Thyroid gland (tissue), 4 donors: ENCODE measurements at regions not wholly inside any gene's neighbourhood (a gene's known extent, or its start where the extent isn't known, plus 50 kb on each side); places are given as distances from the start of the nearest gene placed in this dataset.
"Not testable (repeated sequence)": the region's sequence is repeated elsewhere in the genome, so short reads cannot be mapped to it uniquely, and the experiment has no call there.

Source experiments
- DNase-seq, 2 donors: peaks; one replicate each; pipeline ENCODE4 v3.0.0-alpha.2; 2019
- H3K27ac ChIP-seq, 3 donors: fragments of 200-600 bp; sonication (generic); 1 replicate in 2 of 3; 2 replicates in 1 of 3; pipeline ENCODE4 v1.5.1; 2016 to 2019; ENCODE audit warnings: mild to moderate bottlenecking in 1 of 3, moderate library complexity in 1 of 3
- H3K27me3 ChIP-seq: fragments of 200-600 bp; sonication (generic); one replicate; pipeline ENCODE4 v1.5.1; 2019
- H3K36me3 ChIP-seq, 2 donors: fragments of 200-600 bp; sonication (generic); one replicate each; pipeline ENCODE4 v1.5.1; 2016 to 2019
- H3K4me1 ChIP-seq, 2 donors: fragments of 200-600 bp; sonication (generic); one replicate each; pipeline ENCODE4 v1.5.1; 2017 to 2019
- H3K4me3 ChIP-seq, 3 donors: fragments of 200-600 bp; sonication (generic); replicated peaks in 1 of 3; 1 replicate in 2 of 3; 2 replicates in 1 of 3; pipeline ENCODE4 v1.5.1; 2016; ENCODE audit warnings: mild to moderate bottlenecking in 1 of 3
- H3K9me3 ChIP-seq: fragments of 200-600 bp; sonication (generic); one replicate; pipeline ENCODE4 v1.5.1; 2017
- CTCF ChIP-seq, 6 experiments: fragments of 200-600 bp in 3 of 6; fragments of 450-650 bp in 3 of 6; sonication (generic) in 3 of 6; IDR thresholded peaks; one replicate each; pipeline ENCODE4 v1.5.1; 2016 to 2019; ENCODE audit warnings: antibody characterized with exemption in 6 of 6, mild to moderate bottlenecking in 2 of 6, inconsistent platforms in 1 of 6, moderate library complexity in 1 of 6
- POLR2A ChIP-seq, 2 donors: fragments of 450-650 bp; IDR thresholded peaks; one replicate each; pipeline ENCODE4 v1.6.1; 2017; ENCODE audit warnings: antibody characterized with exemption in 2 of 2, mild to moderate bottlenecking in 2 of 2, moderate library complexity in 1 of 2
- WGBS, 2 donors: methylation state at CpG; one replicate each; pipeline ENCODE4 v1.1.5; 2017; 5-methylcytosine and 5-hydroxymethylcytosine counted together
- intact Hi-C: fragments of 100-400 bp; cut with DNase I; formaldehyde crosslinking; loops from one replicate; pipeline ENCODE4 v1.15.1; 2023

- Histone ChIP-seq H3K4me1 (no peaks in the 10 kb centered on the region), H3K9me3 (no peaks in the 10 kb centered on the region), H3K4me3 (no peak overlapping the region), H3K27me3 (no peaks in the 10 kb centered on the region), H3K27ac (no peak overlapping the region), H3K36me3 (no peaks in the 10 kb centered on the region)
- no peak for TF ChIP-seq POLR2A (IDR thresholded peaks at IDR 0.05)
- 77 to 82% methylated on average over 5 of the region's 5 CpGs for WGBS, 2 donors
- intact Hi-C loops, result no loop called here
- DNase-seq, result no peak
These were observed 285.1 kb upstream of the TMEM132C start for GRCh38 chr12:127981875-127982274.

GRCh38 chr12:127983213-127983791 is 283.7 kb upstream of the TMEM132C start:
- H3K4me1 ChIP-seq, H3K36me3 ChIP-seq, DNase-seq, H3K4me3 ChIP-seq, H3K27me3 ChIP-seq, intact Hi-C loops, H3K27ac ChIP-seq, H3K9me3 ChIP-seq: not testable (repeated sequence)
- WGBS, 2 donors, result 89% methylated on average over 12 to 28 of the region's 50 CpGs

- Histone ChIP-seq H3K27ac (no peak overlapping the region), H3K4me3 (no peak overlapping the region), H3K27me3 (no peaks in the 10 kb centered on the region), H3K36me3 (no peaks in the 10 kb centered on the region), H3K9me3 (no peaks in the 10 kb centered on the region), H3K4me1 (no peaks in the 10 kb centered on the region)
- intact Hi-C loops, result no loop called here
- no peak for DNase-seq
- TF ChIP-seq CTCF (IDR thresholded peaks at IDR 0.05) (no peak), POLR2A (IDR thresholded peaks at IDR 0.05) (no peak)
- 85 to 91% methylated on average over 10 of the region's 10 CpGs for WGBS, 2 donors
These were observed 282.4 kb upstream of the TMEM132C start for GRCh38 chr12:127984386-127985055.

GRCh38 chr12:127987199-127987901 is 279.6 kb upstream of the TMEM132C start:
- intact Hi-C loops, result no loop called here
- Histone ChIP-seq H3K27me3 (no peaks in the 10 kb centered on the region), H3K27ac (no peak overlapping the region), H3K9me3 (no peaks in the 10 kb centered on the region), H3K4me3 (no peak overlapping the region), H3K36me3 (no peaks in the 10 kb centered on the region), H3K4me1 (no peaks in the 10 kb centered on the region)
- WGBS, 2 donors, result 76 to 81% methylated on average over 14 of the region's 14 CpGs
- DNase-seq, result no peak
- TF ChIP-seq POLR2A (IDR thresholded peaks at IDR 0.05), result no peak
- TF ChIP-seq CTCF (IDR thresholded peaks at IDR 0.05), result no peak

GRCh38 chr12:127991485-127991884 is 275.5 kb upstream of the TMEM132C start:
- Histone ChIP-seq H3K4me1 (no peaks in the 10 kb centered on the region), H3K27ac (no peak overlapping the region), H3K27me3 (no peaks in the 10 kb centered on the region), H3K4me3 (no peak overlapping the region), H3K36me3 (no peaks in the 10 kb centered on the region), H3K9me3 (no peaks in the 10 kb centered on the region)
- TF ChIP-seq CTCF (IDR thresholded peaks at IDR 0.05), result no peak
- TF ChIP-seq POLR2A (IDR thresholded peaks at IDR 0.05), result no peak
- 85 to 88% methylated on average over 6 of the region's 6 CpGs for WGBS, 2 donors
- DNase-seq, result no peak
- intact Hi-C loops, result no loop called here

- Histone ChIP-seq H3K36me3 (no peaks in the 10 kb centered on the region), H3K4me3 (no peak overlapping the region), H3K27ac (no peak overlapping the region), H3K27me3 (no peaks in the 10 kb centered on the region), H3K4me1 (no peaks in the 10 kb centered on the region), H3K9me3 (no peaks in the 10 kb centered on the region)
- 87 to 89% methylated on average over 4 of the region's 4 CpGs for WGBS, 2 donors
- TF ChIP-seq POLR2A (IDR thresholded peaks at IDR 0.05), result no peak
- no peak for TF ChIP-seq CTCF (IDR thresholded peaks at IDR 0.05)
- intact Hi-C loops, result no loop called here
- no peak for DNase-seq
These were observed 268.0 kb upstream of the TMEM132C start for GRCh38 chr12:127998988-127999387.
